Activated CD8-positive, alpha-beta memory T cell treated with anti-CD3 and anti-CD28 coated beads, Interleukin-2, amount 50 U/mL, for 1 hour (primary cell): ENCODE measurements at regions not wholly inside any gene's neighbourhood (a gene's known extent, or its start where the extent isn't known, plus 50 kb on each side); places are given as distances from the start of the nearest gene placed in this dataset.
"Not testable (repeated sequence)": the region's sequence is repeated elsewhere in the genome, so short reads cannot be mapped to it uniquely, and the experiment has no call there.

Experiments
- DNase-seq: peaks from one replicate; pipeline ENCODE4 v3.0.0-alpha.2; 2020; ENCODE audit errors: extremely low read depth

GRCh38 chr1:56120021-56120420 lies 459.3 kb downstream of the PLPP3 start:
- DNase-seq, result no peak

- DNase-seq, result not testable (repeated sequence)
Observed at GRCh38 chr1:56118676-56119075, 460.7 kb downstream of the PLPP3 start.

- no peak for DNase-seq
Observed at GRCh38 chr1:56115701-56116100, 463.7 kb downstream of the PLPP3 start.

GRCh38 chr1:56113679-56114078 lies 465.7 kb downstream of the PLPP3 start:
- no peak for DNase-seq

- DNase-seq, result no peak
Observed at GRCh38 chr1:56107275-56107638, 472.1 kb downstream of the PLPP3 start.

- no peak for DNase-seq
Observed at GRCh38 chr1:56106531-56107274, 472.7 kb downstream of the PLPP3 start.

- no peak for DNase-seq
Observed at GRCh38 chr1:56105397-56105796, 474.0 kb downstream of the PLPP3 start.

GRCh38 chr1:56099766-56100265 lies 479.5 kb downstream of the PLPP3 start:
- DNase-seq, result no peak

GRCh38 chr1:56098946-56099345 lies 480.4 kb downstream of the PLPP3 start:
- DNase-seq, result no peak

- DNase-seq, result no peak
Observed at GRCh38 chr1:56097713-56098112, 481.6 kb downstream of the PLPP3 start.

GRCh38 chr1:56095696-56096665 lies 483.4 kb downstream of the PLPP3 start:
- no peak for DNase-seq

GRCh38 chr1:56094168-56094567 lies 485.2 kb downstream of the PLPP3 start:
- no peak for DNase-seq

- no peak for DNase-seq
Observed at GRCh38 chr1:56092684-56093570, 486.4 kb downstream of the PLPP3 start.

GRCh38 chr1:56089826-56090225 lies 489.5 kb downstream of the PLPP3 start:
- not testable (repeated sequence) for DNase-seq

GRCh38 chr1:56084246-56084645 lies 495.1 kb downstream of the PLPP3 start:
- no peak for DNase-seq

GRCh38 chr1:56081736-56082135 lies 497.6 kb downstream of the PLPP3 start:
- no peak for DNase-seq

- DNase-seq, result no peak
Observed at GRCh38 chr1:56081173-56081572, 498.2 kb downstream of the PLPP3 start.

- DNase-seq, result no peak
Observed at GRCh38 chr1:56080123-56080522, 499.2 kb downstream of the PLPP3 start.

GRCh38 chr1:56079391-56079790 lies 500.0 kb downstream of the PLPP3 start:
- no peak for DNase-seq

- DNase-seq, result no peak
Observed at GRCh38 chr1:56077206-56077605, 502.2 kb downstream of the PLPP3 start.

GRCh38 chr1:56074007-56074651 lies 505.2 kb downstream of the PLPP3 start:
- no peak for DNase-seq
